Large intestine (tissue), 3 donors: ENCODE measurements at regions not wholly inside any gene's neighbourhood (a gene's known extent, or its start where the extent isn't known, plus 50 kb on each side); places are given as distances from the start of the nearest gene placed in this dataset.

Experiments
- DNase-seq, 2 donors: peaks; one replicate each; pipeline versions ENCODE4 v3.0.0 to v3.0.0-alpha.2; 2013
- H3K27ac ChIP-seq: one replicate; pipeline ENCODE4 v1.5.1; 2013; ENCODE audit warnings: low read length
- H3K27me3 ChIP-seq: 2 replicates; pipeline ENCODE4 v1.6.1; 2013; ENCODE audit warnings: low read length; ENCODE audit not compliant: control insufficient read depth, insufficient read depth
- H3K36me3 ChIP-seq: 2 replicates; pipeline ENCODE4 v1.6.1; 2013; ENCODE audit warnings: low read length; ENCODE audit not compliant: control insufficient read depth, insufficient read depth
- H3K4me1 ChIP-seq: one replicate; pipeline ENCODE4 v1.6.1; 2013; ENCODE audit warnings: low read length; ENCODE audit not compliant: control insufficient read depth, insufficient read depth
- H3K4me3 ChIP-seq: one replicate; pipeline ENCODE4 v1.5.1; 2013; ENCODE audit warnings: low read length
- H3K9me3 ChIP-seq: one replicate; pipeline ENCODE4 v1.6.1; 2013; ENCODE audit warnings: mild to moderate bottlenecking, low read depth, low read length, moderate library complexity; ENCODE audit not compliant: control insufficient read depth
- WGBS: methylation state at CpG from one replicate; pipeline ENCODE4 v1.1.5; 2013; ENCODE audit warnings: low lambda C conversion rate; ENCODE audit not compliant: insufficient coverage; 5-methylcytosine and 5-hydroxymethylcytosine counted together

DNA sequence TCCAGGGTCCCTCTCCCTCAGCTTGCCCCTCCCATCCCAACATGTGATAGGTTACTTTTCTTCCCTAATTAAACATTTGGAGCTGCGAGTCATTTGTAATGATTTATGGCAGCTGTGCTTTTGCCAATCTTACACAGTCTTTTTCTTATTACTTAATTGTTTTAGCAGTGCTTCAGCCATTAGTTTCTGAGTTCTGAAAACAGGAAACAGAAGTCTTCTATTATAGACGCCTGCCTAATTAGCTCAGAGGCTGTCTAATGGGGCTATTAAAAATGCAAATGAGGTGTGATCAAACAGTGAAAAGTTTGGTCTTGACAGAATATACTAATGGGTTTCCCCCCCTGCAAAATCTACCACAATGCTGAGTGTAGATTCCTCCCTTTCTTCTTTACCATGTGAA lies 388.3 kb upstream of the CELF4 start:
- no peak overlapping the region for H3K4me3 ChIP-seq
- WGBS: 0% methylated on average over 1 of the region's 2 CpGs
- DNase-seq: no peak
- H3K27ac ChIP-seq: no peak overlapping the region
- no peaks in the 10 kb centered on the region for H3K4me1 ChIP-seq
- no peaks in the 10 kb centered on the region for H3K36me3 ChIP-seq
- H3K27me3 ChIP-seq: no peaks in the 10 kb centered on the region
- no peaks in the 10 kb centered on the region for H3K9me3 ChIP-seq

- H3K9me3 ChIP-seq: no peaks in the 10 kb centered on the region
- no CpG with 5 or more reads among the region's 3 CpGs for WGBS
- no peak overlapping the region for H3K4me3 ChIP-seq
- no peaks in the 10 kb centered on the region for H3K36me3 ChIP-seq
- no peak for DNase-seq
- H3K27me3 ChIP-seq: no peaks in the 10 kb centered on the region
- no peak overlapping the region for H3K27ac ChIP-seq
- no peaks in the 10 kb centered on the region for H3K4me1 ChIP-seq
Observed at GRCh38 chr18:37948471-37948870, 382.9 kb upstream of the CELF4 start.

GRCh38 chr18:37946324-37946723 lies 380.7 kb upstream of the CELF4 start:
- H3K36me3 ChIP-seq: no peaks in the 10 kb centered on the region
- H3K27ac ChIP-seq: no peak overlapping the region
- H3K9me3 ChIP-seq: no peaks in the 10 kb centered on the region
- no peaks in the 10 kb centered on the region for H3K4me1 ChIP-seq
- H3K27me3 ChIP-seq: no peaks in the 10 kb centered on the region
- DNase-seq: no peak
- WGBS: 60% methylated on average over 1 of the region's 4 CpGs
- H3K4me3 ChIP-seq: no peak overlapping the region

DNA sequence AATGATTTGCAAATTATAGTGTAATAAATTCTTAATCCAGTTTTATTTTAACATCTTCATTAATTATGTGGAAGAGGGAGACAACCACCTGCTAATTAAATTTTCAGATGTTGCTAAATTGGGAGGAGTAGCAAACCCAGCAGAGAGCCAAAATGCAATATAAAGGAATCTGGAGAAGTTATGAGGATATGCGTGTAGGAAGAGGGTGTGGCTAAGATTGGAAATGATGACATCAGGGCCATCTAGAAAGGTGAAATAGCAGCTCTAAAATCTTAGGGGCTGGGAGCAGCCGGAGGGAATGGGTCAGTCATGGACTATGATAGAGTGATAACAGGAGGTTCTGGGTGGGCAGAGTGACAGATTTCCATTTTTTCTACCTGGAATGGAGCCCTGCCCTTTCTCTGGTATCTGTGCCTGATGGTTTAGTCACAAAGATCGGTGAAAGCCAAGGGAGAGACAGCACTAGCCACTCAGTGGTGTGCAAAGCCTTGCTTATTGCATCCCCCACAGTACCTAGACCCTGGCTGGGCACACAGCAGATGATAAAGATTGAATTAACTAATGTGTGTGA lies 379.2 kb upstream of the CELF4 start:
- no CpG with 5 or more reads among the region's 3 CpGs for WGBS
- DNase-seq: no peak
- no peaks in the 10 kb centered on the region for H3K9me3 ChIP-seq
- H3K4me1 ChIP-seq: no peaks in the 10 kb centered on the region
- no peaks in the 10 kb centered on the region for H3K36me3 ChIP-seq
- H3K27ac ChIP-seq: no peak overlapping the region
- no peak overlapping the region for H3K4me3 ChIP-seq
- no peaks in the 10 kb centered on the region for H3K27me3 ChIP-seq

- no peaks in the 10 kb centered on the region for H3K36me3 ChIP-seq
- WGBS: 90% methylated on average over 1 of the region's 6 CpGs
- DNase-seq: no peak
- H3K9me3 ChIP-seq: no peaks in the 10 kb centered on the region
- no peak overlapping the region for H3K27ac ChIP-seq
- no peaks in the 10 kb centered on the region for H3K4me1 ChIP-seq
- H3K4me3 ChIP-seq: no peak overlapping the region
- H3K27me3 ChIP-seq: no peaks in the 10 kb centered on the region
Observed at GRCh38 chr18:37937287-37937686, 371.7 kb upstream of the CELF4 start.

GRCh38 chr18:37935086-37935485 lies 369.5 kb upstream of the CELF4 start:
- H3K4me1 ChIP-seq: no peaks in the 10 kb centered on the region
- H3K4me3 ChIP-seq: no peak overlapping the region
- WGBS: 71% methylated on average over 2 of the region's 2 CpGs
- no peaks in the 10 kb centered on the region for H3K9me3 ChIP-seq
- no peak for DNase-seq
- no peak overlapping the region for H3K27ac ChIP-seq
- no peaks in the 10 kb centered on the region for H3K27me3 ChIP-seq
- H3K36me3 ChIP-seq: no peaks in the 10 kb centered on the region

- H3K9me3 ChIP-seq: no peaks in the 10 kb centered on the region
- H3K4me1 ChIP-seq: no peaks in the 10 kb centered on the region
- H3K36me3 ChIP-seq: no peaks in the 10 kb centered on the region
- 75% methylated on average over 3 of the region's 4 CpGs for WGBS
- no peak overlapping the region for H3K27ac ChIP-seq
- no peak overlapping the region for H3K4me3 ChIP-seq
- DNase-seq: no peak
- no peaks in the 10 kb centered on the region for H3K27me3 ChIP-seq
Observed at GRCh38 chr18:37930640-37931039, 365.0 kb upstream of the CELF4 start.

- Histone ChIP-seq H3K9me3 (no peaks in the 10 kb centered on the region), H3K27ac (no peak overlapping the region), H3K4me3 (no peak overlapping the region), H3K27me3 (no peaks in the 10 kb centered on the region), H3K4me1 (no peaks in the 10 kb centered on the region), H3K36me3 (no peaks in the 10 kb centered on the region)
- DNase-seq: no peak
Observed at GRCh38 chr18:37922162-37922561, 356.6 kb upstream of the CELF4 start.

GRCh38 chr18:37920865-37921264 lies 355.3 kb upstream of the CELF4 start:
- Histone ChIP-seq H3K4me1 (no peaks in the 10 kb centered on the region), H3K9me3 (no peaks in the 10 kb centered on the region), H3K4me3 (no peak overlapping the region), H3K27ac (no peak overlapping the region), H3K36me3 (no peaks in the 10 kb centered on the region), H3K27me3 (no peaks in the 10 kb centered on the region)
- DNase-seq: no peak
- WGBS: 43% methylated on average over 1 of the region's 4 CpGs

DNA sequence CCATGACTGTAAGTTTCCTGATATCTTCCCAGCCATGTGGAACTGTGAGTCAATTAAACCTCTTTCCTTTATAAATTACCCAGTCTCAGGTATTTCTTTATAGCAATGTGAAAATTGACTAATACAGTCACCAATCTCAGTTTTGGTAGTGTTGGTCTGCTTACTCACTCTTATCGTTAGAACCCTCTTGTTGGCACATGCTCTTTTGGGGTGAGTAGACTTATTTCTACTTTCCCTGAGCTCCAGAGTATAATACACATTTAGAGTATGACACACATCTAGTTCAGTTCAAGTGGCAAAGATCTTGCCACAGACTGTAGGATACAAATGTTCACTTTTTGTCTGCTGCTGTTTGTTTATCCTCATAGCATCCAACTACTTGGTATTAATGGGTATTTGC lies 347.5 kb upstream of the CELF4 start:
- Histone ChIP-seq H3K27ac (no peak overlapping the region), H3K4me3 (no peak overlapping the region), H3K36me3 (no peaks in the 10 kb centered on the region), H3K27me3 (no peaks in the 10 kb centered on the region), H3K4me1 (no peaks in the 10 kb centered on the region), H3K9me3 (no peaks in the 10 kb centered on the region)
- no peak for DNase-seq
- WGBS: 80% methylated on average over 1 of the region's 1 CpG

DNA sequence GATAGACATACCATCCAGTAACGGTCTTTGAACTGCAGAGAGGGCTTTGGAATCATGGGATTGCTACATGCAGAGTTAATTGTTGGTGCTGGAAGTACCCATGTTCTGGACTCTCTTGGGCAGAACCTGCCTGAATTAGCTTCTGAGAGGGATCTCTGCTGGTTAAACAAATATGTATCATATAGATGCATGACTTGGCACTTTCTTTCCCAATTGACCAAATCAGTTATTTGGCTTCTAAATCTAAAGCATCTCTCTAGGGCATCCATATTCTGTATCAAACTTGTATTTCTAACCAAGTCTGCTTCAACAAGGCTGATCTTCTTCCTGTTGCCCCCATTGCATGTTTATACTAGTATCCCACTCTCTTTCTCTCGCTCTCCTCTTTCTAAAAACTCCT lies 336.7 kb upstream of the CELF4 start:
- no peak overlapping the region for H3K4me3 ChIP-seq
- 100% methylated on average over 1 of the region's 2 CpGs for WGBS
- no peaks in the 10 kb centered on the region for H3K9me3 ChIP-seq
- H3K27ac ChIP-seq: no peak overlapping the region
- H3K27me3 ChIP-seq: no peaks in the 10 kb centered on the region
- H3K4me1 ChIP-seq: no peaks in the 10 kb centered on the region
- no peak for DNase-seq
- H3K36me3 ChIP-seq: no peaks in the 10 kb centered on the region
